ENCODE measurements at regions not wholly inside any gene's neighbourhood (a gene's known extent, or its start where the extent isn't known, plus 50 kb on each side); places are given as distances from the start of the nearest gene placed in this dataset.

DNA sequence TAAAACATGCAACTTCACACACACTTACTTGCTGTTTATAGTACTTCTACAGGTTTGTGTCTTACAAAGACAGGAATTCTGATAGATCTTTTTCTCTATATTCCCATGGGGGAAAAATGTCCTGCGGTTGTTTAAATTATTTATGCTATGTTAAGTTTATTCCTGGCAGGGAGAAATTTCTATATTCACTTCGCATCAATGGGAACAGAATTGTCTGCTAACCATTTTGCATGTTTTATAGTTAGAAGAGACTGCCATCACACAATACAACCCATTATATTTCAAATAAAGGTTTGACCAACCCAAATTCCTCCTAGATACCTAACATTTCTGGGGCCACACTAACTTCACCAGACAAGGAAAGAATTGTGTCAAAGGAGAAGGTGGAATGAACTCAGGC is 110.0 kb upstream of the PRR16 start:
- in situ Hi-C loops (cut with MboI; ENCODE audit: low sequenced_read_pairs, unreplicated experiment), result no loop called here
- DNase-seq (ENCODE audit: low spot score), result no peak
- TF ChIP-seq, protein P1, sequence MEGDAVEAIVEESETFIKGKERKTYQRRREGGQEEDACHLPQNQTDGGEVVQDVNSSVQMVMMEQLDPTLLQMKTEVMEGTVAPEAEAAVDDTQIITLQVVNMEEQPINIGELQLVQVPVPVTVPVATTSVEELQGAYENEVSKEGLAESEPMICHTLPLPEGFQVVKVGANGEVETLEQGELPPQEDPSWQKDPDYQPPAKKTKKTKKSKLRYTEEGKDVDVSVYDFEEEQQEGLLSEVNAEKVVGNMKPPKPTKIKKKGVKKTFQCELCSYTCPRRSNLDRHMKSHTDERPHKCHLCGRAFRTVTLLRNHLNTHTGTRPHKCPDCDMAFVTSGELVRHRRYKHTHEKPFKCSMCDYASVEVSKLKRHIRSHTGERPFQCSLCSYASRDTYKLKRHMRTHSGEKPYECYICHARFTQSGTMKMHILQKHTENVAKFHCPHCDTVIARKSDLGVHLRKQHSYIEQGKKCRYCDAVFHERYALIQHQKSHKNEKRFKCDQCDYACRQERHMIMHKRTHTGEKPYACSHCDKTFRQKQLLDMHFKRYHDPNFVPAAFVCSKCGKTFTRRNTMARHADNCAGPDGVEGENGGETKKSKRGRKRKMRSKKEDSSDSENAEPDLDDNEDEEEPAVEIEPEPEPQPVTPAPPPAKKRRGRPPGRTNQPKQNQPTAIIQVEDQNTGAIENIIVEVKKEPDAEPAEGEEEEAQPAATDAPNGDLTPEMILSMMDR (IDR thresholded peaks at IDR 0.05; ENCODE audit: borderline replicate concordance, control extremely low read depth, extremely low read depth, insufficient read depth, missing control alignments), result no peak

DNA sequence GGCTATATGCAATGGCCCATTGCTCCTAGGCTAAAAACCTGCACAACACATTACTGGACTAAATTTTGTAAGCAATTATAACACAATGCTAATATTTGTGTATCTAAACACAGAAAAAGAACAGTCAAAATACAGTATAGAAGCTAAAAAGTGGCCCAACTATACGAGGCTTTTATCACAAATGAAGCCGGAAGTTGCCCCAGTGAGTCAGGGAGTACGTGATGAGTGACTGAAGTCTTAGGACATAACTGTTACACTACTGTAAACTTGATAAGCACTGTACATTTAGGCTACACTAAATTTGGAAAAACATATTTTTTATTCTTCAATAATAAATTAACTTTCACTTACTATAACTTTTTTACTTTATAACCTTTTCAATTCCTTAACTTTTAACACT is 105.2 kb upstream of the PRR16 start:
- TF ChIP-seq, protein P1 (IDR thresholded peaks at IDR 0.05; ENCODE audit: borderline replicate concordance, control extremely low read depth, extremely low read depth, insufficient read depth, missing control alignments), result no peak
- in situ Hi-C loops (cut with MboI; ENCODE audit: low sequenced_read_pairs, unreplicated experiment), result no loop called here
- no peak for DNase-seq (ENCODE audit: low spot score)

DNA sequence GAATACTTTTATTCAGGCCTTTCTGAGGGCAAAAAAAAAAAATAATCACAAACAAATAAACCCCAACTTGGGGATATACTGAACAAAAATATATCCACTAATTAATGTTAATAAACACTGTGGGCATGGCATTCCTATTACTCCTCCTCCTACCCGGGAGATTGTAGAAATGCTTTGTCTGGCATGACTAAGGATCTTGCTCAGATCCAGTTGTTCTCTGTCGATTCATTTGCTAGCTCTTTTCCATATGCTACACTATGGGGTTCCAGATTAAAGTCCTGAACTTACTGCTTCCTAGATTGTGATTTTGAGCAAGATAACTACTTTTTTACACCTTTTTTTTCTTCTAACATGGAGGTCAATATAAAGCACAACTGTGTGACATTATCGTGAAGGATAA is 102.2 kb upstream of the PRR16 start:
- no peak for DNase-seq (ENCODE audit: low spot score)
- TF ChIP-seq, protein P1 (IDR thresholded peaks at IDR 0.05; ENCODE audit: borderline replicate concordance, control extremely low read depth, extremely low read depth, insufficient read depth, missing control alignments), result no peak
- in situ Hi-C loops (cut with MboI; ENCODE audit: low sequenced_read_pairs, unreplicated experiment), result no loop called here

DNA sequence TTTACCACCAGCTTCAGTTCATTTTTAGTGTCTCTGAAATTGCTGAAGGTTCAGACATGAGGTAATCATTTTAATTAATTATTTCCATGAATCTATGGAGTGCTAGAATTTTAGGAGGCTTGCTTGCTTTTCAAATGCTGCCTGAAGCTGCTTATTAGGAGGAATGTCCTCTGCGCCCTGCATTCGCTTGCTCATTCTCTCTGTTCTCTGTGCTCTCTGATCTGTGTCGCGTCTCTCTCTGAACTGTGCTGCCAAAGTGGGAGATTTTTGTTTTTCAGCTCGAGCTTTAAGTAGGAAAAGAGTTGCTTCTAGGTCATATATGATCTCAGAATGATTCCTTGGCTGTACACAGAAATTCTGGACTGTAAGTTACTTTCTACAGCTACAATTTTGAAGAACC is 101.7 kb upstream of the PRR16 start:
- DNase-seq (ENCODE audit: low spot score), result no peak
- TF ChIP-seq, protein P1 (IDR thresholded peaks at IDR 0.05; ENCODE audit: borderline replicate concordance, control extremely low read depth, extremely low read depth, insufficient read depth, missing control alignments), result no peak
- in situ Hi-C loops (cut with MboI; ENCODE audit: low sequenced_read_pairs, unreplicated experiment), result no loop called here

DNA sequence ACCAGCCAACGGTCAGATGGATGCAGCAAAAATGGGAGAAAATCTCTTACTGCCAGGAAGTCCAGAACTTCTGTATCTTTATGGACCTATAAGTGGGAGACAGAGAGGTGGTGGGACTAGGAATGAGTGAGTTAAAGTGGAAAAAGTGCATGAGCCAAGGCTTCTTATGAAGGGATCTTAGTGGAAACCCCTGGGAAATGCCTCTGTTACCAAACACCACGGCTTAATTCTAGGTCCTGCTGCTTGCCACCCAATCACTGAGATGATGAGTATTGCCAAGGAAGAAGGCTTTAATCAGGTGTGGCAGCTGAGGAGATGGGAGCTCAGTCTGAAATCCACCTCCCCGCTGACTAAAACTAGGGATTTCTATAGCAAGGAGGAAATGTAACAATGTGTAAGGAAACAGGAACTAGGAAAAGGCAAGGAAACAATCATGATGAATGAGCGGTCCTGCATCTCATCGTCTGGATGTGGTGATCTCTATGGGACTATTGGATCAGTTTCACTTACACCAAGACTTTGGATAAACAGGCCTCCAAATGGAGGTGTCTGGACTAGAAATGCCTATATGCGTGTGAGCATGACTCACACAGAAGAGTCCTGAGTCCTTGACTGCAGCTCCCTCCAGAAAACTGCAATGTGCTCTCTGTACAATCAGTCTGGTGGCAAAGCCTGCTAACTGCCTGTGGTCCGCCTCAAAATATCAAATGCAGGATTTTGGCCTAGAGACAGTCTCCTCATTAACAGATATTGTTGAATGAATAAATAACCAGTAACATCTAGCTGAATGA is 98.2 kb upstream of the PRR16 start:
- in situ Hi-C loops (cut with MboI; ENCODE audit: low sequenced_read_pairs, unreplicated experiment), result no loop called here
- DNase-seq (ENCODE audit: low spot score), result no peak
- TF ChIP-seq, protein P1 (IDR thresholded peaks at IDR 0.05; ENCODE audit: borderline replicate concordance, control extremely low read depth, extremely low read depth, insufficient read depth, missing control alignments), result no peak

DNA sequence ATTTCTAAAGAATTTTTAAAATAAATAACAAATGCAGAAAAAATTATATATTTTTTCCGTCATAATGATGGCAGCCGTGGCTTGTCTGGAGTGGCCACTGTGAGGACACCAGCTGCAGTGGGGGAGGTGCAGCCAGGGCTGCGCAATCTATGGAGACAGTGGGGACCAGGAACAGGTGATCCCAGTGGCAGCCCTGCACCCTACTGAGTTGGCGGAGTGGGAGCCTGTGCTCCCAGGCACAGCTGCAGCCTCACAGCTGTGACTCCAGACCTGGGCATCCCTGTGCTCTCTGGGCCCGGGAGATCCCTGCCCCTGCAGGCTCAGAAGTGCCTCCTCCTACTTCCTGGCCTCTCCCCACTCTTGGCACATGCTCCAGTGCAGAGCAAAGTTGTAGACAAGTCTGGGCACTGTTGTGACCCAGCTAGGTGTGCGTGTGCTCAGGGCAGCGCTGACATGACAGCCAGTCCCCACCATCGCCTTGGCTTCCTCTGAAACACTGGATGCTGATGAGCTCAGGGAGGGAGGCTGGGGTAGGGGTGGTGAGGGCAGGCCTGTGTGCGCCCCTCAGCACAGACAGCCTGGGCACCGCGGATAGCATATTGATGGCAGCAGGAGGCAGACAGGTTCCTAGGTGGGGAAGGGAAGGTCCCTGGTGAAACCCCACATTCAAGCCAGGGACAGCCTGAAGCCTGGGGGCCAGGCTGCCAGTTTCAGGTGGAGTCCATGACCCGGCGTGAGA is 96.0 kb upstream of the PRR16 start:
- no peak for DNase-seq (ENCODE audit: low spot score)
- TF ChIP-seq, protein P1 (IDR thresholded peaks at IDR 0.05; ENCODE audit: borderline replicate concordance, control extremely low read depth, extremely low read depth, insufficient read depth, missing control alignments), result no peak
- in situ Hi-C loops (cut with MboI; ENCODE audit: low sequenced_read_pairs, unreplicated experiment), result no loop called here

All from GM13976 (cell line).